Muscle layer of duodenum (tissue), 2 donors: ENCODE measurements at regions not wholly inside any gene's neighbourhood (a gene's known extent, or its start where the extent isn't known, plus 50 kb on each side); places are given as distances from the start of the nearest gene placed in this dataset.
"Not testable (repeated sequence)": the region's sequence is repeated elsewhere in the genome, so short reads cannot be mapped to it uniquely, and the experiment has no call there.

Experiments
- H3K27ac ChIP-seq: one replicate; pipeline ENCODE4 v1.7.0; 2013; ENCODE audit warnings: mild to moderate bottlenecking, low read length
- H3K27me3 ChIP-seq: one replicate; pipeline ENCODE4 v1.7.0; 2013; ENCODE audit warnings: low read depth, mild to moderate bottlenecking, control low read depth, low read length
- H3K36me3 ChIP-seq, 2 donors: one replicate each; pipeline ENCODE4 v1.7.0; 2013; ENCODE audit warnings: low read length in 2 of 2, control low read depth in 1 of 2, mild to moderate bottlenecking in 1 of 2; ENCODE audit not compliant: insufficient read depth in 2 of 2, control insufficient read depth in 1 of 2
- H3K4me1 ChIP-seq, 2 donors: one replicate each; pipeline ENCODE4 v1.7.0; 2013; ENCODE audit warnings: low read length in 2 of 2, mild to moderate bottlenecking in 2 of 2, control low read depth in 1 of 2, moderate library complexity in 1 of 2; ENCODE audit not compliant: insufficient read depth in 2 of 2, control insufficient read depth in 1 of 2
- H3K4me3 ChIP-seq, 2 donors: one replicate each; pipeline ENCODE4 v1.7.0; 2013; ENCODE audit warnings: low read length in 2 of 2, low read depth in 1 of 2, mild to moderate bottlenecking in 1 of 2
- H3K9me3 ChIP-seq, 2 donors: one replicate each; pipeline ENCODE4 v1.7.0; 2013; ENCODE audit warnings: low read length in 2 of 2, control low read depth in 1 of 2, mild to moderate bottlenecking in 1 of 2; ENCODE audit not compliant: control insufficient read depth in 1 of 2
- donor health status: healthy.

DNA sequence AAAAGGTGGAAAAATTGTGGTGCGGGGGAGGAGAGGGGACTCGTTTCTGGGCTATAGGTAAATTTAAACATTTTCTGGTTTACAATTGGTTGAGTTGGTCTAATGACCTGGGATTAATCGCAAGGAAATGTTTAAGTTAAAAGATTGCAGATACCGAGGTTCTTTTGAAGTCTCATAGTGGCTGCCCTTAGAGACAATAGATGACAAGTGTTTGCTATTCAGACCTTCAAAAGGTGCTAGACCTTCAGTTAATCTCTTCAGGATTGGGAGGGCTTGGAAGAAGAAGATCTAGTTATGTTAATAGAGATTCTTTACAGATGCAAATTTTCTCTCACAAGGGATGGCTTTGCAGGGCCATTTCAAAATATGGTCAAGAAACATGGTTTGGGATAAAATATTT lies 2286.1 kb upstream of the AGA start:
- H3K27me3 ChIP-seq = no peaks in the 10 kb centered on the region
- no peak overlapping the region for H3K27ac ChIP-seq
- H3K4me3 ChIP-seq = no peak overlapping the region
- no peaks in the 10 kb centered on the region for H3K4me1 ChIP-seq
- no peaks in the 10 kb centered on the region for H3K36me3 ChIP-seq
- H3K9me3 ChIP-seq = no peaks in the 10 kb centered on the region

- not testable (repeated sequence) for H3K27ac ChIP-seq, H3K36me3 ChIP-seq, H3K4me1 ChIP-seq, H3K9me3 ChIP-seq, H3K4me3 ChIP-seq, H3K27me3 ChIP-seq
Observed at GRCh38 chr4:179736820-179737219, 2294.6 kb upstream of the AGA start.

GRCh38 chr4:179738822-179739221 lies 2296.6 kb upstream of the AGA start:
- H3K27me3 ChIP-seq = no peaks in the 10 kb centered on the region
- H3K9me3 ChIP-seq = no peaks in the 10 kb centered on the region
- H3K36me3 ChIP-seq = no peaks in the 10 kb centered on the region

GRCh38 chr4:179747218-179747910 lies 2305.1 kb upstream of the AGA start:
- Histone ChIP-seq H3K9me3 (no peaks in the 10 kb centered on the region), H3K27ac (no peak overlapping the region), H3K27me3 (no peaks in the 10 kb centered on the region), H3K4me1 (no peaks in the 10 kb centered on the region), H3K4me3 (no peak overlapping the region), H3K36me3 (no peaks in the 10 kb centered on the region)

More at GRCh38 chr4:179738822-179739221, 2296.6 kb upstream of the AGA start:
- H3K4me3 ChIP-seq = no peak overlapping the region
- no peaks in the 10 kb centered on the region for H3K4me1 ChIP-seq
- no peak overlapping the region for H3K27ac ChIP-seq

DNA sequence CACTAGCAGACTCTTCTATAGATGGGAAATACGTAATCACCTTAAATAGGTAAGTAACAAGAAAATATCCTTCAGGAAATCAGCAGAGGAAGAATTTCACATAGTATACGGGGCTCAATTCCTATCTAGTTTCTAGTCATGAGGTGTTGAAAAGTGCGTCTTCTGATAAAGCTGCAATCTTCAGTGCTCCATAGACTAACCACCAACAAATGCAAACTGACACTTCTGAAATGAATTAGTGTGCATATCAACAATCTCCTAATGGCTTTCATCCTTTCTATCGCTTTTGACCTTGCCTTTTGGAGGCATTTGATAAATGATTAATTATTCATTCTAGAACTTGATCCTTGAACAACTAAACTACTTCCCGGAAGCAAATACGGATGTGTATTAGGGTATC lies 2306.6 kb upstream of the AGA start:
- no peaks in the 10 kb centered on the region for H3K27me3 ChIP-seq
- H3K4me1 ChIP-seq = no peaks in the 10 kb centered on the region
- H3K9me3 ChIP-seq = no peaks in the 10 kb centered on the region
- no peak overlapping the region for H3K4me3 ChIP-seq
- H3K36me3 ChIP-seq = no peaks in the 10 kb centered on the region
- H3K27ac ChIP-seq = no peak overlapping the region

DNA sequence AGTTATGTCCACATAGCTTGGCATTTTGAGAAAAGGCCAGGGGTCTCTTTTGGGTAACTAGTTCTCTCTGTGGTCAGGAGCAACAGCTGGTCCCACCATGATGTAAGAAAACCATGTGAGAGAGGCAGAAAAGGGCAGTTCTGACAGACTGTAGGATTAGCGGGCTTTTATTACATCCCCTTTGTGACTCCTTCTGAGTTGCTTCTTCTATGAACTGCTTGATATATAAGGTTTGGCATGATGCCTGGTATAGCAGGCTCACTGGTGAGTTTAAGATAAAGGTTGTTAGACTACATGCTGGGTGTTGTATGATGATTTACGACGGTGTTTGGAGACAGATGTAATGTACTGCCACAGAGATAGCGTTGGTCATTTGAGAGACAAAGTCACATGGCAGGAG lies 2308.1 kb upstream of the AGA start:
- Histone ChIP-seq H3K36me3 (no peaks in the 10 kb centered on the region), H3K4me1 (no peaks in the 10 kb centered on the region), H3K27me3 (no peaks in the 10 kb centered on the region), H3K4me3 (no peak overlapping the region), H3K27ac (no peak overlapping the region), H3K9me3 (no peaks in the 10 kb centered on the region)

DNA sequence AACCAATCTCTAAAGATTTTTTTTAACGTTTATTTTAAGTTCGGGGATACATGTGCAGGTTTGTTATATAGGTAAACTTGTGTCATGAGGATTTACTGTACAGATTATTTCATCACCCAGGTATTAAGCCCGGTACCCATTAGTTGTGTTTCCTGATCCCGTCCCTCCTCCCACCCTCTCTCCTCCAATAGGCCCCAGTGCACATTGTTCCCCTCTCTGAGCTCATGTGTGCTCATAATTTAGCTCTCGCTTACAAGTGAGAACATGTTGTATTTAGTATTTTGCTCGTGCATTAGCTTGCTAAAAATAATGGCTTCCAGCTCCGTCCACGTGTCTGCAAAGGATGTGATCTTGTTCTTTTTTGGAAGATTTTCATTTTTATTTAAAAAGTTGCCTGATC lies 2309.4 kb upstream of the AGA start:
- Histone ChIP-seq H3K9me3 (no peaks in the 10 kb centered on the region), H3K27ac (no peak overlapping the region), H3K4me3 (no peak overlapping the region), H3K4me1 (no peaks in the 10 kb centered on the region), H3K36me3 (no peaks in the 10 kb centered on the region), H3K27me3 (no peaks in the 10 kb centered on the region)

GRCh38 chr4:179755322-179755721 lies 2313.1 kb upstream of the AGA start:
- H3K27me3 ChIP-seq = no peaks in the 10 kb centered on the region
- H3K9me3 ChIP-seq = no peaks in the 10 kb centered on the region
- H3K36me3 ChIP-seq = no peaks in the 10 kb centered on the region
- no peak overlapping the region for H3K4me3 ChIP-seq
- no peak overlapping the region for H3K27ac ChIP-seq
- H3K4me1 ChIP-seq = no peaks in the 10 kb centered on the region

DNA sequence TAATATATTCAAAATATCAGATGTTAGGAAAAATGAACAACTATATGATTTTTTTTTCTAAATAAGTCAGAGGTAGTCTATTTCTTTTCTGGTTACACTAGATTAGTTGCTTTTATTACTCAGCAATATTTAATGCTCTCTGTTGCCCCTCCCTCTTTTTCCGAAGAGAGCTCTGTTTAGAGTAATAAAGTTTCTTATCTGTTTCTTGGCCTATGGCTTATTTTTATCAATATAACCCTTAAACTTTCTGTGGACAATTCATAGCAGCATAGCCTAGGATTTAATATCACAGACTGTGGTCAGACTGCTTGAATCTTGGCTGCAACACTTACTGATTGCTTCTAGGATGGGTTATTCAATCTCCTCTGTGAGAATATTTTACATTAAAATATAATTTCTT lies 2315.4 kb upstream of the AGA start:
- Histone ChIP-seq H3K27ac (no peak overlapping the region), H3K9me3 (no peaks in the 10 kb centered on the region), H3K27me3 (no peaks in the 10 kb centered on the region), H3K4me1 (no peaks in the 10 kb centered on the region), H3K36me3 (no peaks in the 10 kb centered on the region), H3K4me3 (no peak overlapping the region)

- H3K36me3 ChIP-seq = no peaks in the 10 kb centered on the region
- no peak overlapping the region for H3K27ac ChIP-seq
- H3K9me3 ChIP-seq = no peaks in the 10 kb centered on the region
- no peaks in the 10 kb centered on the region for H3K27me3 ChIP-seq
- H3K4me1 ChIP-seq = no peaks in the 10 kb centered on the region
- no peak overlapping the region for H3K4me3 ChIP-seq
Observed at GRCh38 chr4:179762840-179763239, 2320.6 kb upstream of the AGA start.

DNA sequence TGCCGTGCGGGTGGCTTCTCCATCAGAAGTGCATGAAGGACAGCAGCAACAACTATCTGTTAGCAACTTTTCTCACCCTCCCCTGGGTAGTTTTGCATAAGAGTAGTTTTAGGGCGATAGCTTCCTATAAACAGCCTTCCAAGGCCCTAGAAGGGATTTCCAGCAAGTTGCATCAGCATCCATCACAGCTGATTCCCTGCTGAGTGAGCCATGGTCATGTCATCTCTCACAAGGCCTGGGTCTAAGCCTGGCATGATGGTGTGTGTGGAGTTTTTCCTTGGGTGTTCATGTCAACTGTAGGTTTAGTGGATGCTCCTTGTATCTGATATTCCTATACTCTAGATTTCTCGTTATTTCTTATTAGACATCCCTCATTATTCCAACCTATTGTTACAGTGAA lies 2324.7 kb upstream of the AGA start:
- H3K27me3 ChIP-seq = no peaks in the 10 kb centered on the region
- no peaks in the 10 kb centered on the region for H3K9me3 ChIP-seq
- H3K4me3 ChIP-seq = no peak overlapping the region
- no peaks in the 10 kb centered on the region for H3K4me1 ChIP-seq
- no peaks in the 10 kb centered on the region for H3K36me3 ChIP-seq
- no peak overlapping the region for H3K27ac ChIP-seq

DNA sequence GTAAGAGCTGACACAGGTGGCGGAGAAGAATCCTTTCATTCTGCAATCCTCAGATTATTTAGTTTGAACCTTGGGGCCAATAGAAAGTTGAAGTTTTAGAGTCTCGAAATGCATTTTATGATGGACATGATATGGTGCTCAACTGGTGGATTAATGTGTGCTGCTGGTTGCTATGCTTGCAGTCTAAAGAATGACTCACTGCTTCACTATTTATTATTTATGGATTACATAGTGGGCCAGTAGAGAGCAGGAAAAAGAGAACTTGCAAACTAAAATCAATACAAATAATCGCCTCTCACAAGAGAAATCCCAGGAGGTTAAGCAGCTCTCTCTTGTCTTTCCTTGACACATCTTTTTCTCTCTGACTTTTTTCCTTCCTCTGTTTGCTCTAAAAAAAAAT lies 2326.8 kb upstream of the AGA start:
- no peaks in the 10 kb centered on the region for H3K9me3 ChIP-seq
- H3K4me1 ChIP-seq = no peaks in the 10 kb centered on the region
- no peaks in the 10 kb centered on the region for H3K36me3 ChIP-seq
- no peaks in the 10 kb centered on the region for H3K27me3 ChIP-seq
- no peak overlapping the region for H3K27ac ChIP-seq
- no peak overlapping the region for H3K4me3 ChIP-seq
